ENCODE measurements at regions not wholly inside any gene's neighbourhood (a gene's known extent, or its start where the extent isn't known, plus 50 kb on each side); places are given as distances from the start of the nearest gene placed in this dataset.

DNA sequence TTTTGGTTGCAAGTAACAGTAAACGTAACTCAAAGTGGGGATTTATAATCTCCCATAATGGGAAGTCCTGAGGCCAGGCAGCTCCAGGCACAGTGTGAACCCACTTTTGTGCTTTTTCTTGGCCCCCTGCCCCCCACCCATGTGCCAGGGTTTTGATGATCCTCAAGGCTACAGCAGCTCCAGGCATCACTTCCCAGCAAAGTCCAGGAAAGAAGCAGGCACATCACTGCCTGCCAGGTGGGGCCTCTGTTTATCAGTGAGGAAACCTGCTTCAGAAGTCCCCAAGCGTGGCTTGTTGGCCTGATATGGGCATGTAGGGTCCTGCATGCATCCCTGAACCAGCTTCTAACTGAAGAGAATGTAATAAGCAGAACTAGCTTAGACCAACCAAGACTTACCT is 299.2 kb upstream of the SKOR2 start:
- H3K4me1 ChIP-seq: no peaks in the 10 kb centered on the region
- no peaks in the 10 kb centered on the region for H3K27me3 ChIP-seq
- H3K36me3 ChIP-seq: no peaks in the 10 kb centered on the region
- no peak overlapping the region for H3K4me3 ChIP-seq
- TF ChIP-seq, protein P1, sequence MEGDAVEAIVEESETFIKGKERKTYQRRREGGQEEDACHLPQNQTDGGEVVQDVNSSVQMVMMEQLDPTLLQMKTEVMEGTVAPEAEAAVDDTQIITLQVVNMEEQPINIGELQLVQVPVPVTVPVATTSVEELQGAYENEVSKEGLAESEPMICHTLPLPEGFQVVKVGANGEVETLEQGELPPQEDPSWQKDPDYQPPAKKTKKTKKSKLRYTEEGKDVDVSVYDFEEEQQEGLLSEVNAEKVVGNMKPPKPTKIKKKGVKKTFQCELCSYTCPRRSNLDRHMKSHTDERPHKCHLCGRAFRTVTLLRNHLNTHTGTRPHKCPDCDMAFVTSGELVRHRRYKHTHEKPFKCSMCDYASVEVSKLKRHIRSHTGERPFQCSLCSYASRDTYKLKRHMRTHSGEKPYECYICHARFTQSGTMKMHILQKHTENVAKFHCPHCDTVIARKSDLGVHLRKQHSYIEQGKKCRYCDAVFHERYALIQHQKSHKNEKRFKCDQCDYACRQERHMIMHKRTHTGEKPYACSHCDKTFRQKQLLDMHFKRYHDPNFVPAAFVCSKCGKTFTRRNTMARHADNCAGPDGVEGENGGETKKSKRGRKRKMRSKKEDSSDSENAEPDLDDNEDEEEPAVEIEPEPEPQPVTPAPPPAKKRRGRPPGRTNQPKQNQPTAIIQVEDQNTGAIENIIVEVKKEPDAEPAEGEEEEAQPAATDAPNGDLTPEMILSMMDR (IDR thresholded peaks at IDR 0.05): no peak
- H3K27ac ChIP-seq: no peak overlapping the region
- DNase-seq (ENCODE audit: low spot score): no peak
- H3K9me3 ChIP-seq: no peaks in the 10 kb centered on the region

- no peaks in the 10 kb centered on the region for H3K27me3 ChIP-seq
- no peak overlapping the region for H3K4me3 ChIP-seq
Measured at GRCh38 chr18:47549021-47549540, 297.6 kb upstream of the SKOR2 start.

GRCh38 chr18:47547539-47548202 is 296.2 kb upstream of the SKOR2 start:
- DNase-seq (ENCODE audit: low spot score): no peak
- no peak overlapping the region for H3K27ac ChIP-seq
- no peaks in the 10 kb centered on the region for H3K27me3 ChIP-seq
- H3K9me3 ChIP-seq: no peaks in the 10 kb centered on the region
- H3K4me1 ChIP-seq: no peaks in the 10 kb centered on the region
- TF ChIP-seq, protein P1 (IDR thresholded peaks at IDR 0.05): no peak
- H3K4me3 ChIP-seq: no peak overlapping the region
- no peaks in the 10 kb centered on the region for H3K36me3 ChIP-seq

More at GRCh38 chr18:47549021-47549540, 297.6 kb upstream of the SKOR2 start:
- no peak for DNase-seq (ENCODE audit: low spot score)
- H3K27ac ChIP-seq: no peak overlapping the region
- H3K9me3 ChIP-seq: no peaks in the 10 kb centered on the region
- no peaks in the 10 kb centered on the region for H3K4me1 ChIP-seq
- TF ChIP-seq, protein P1 (IDR thresholded peaks at IDR 0.05): no peak
- no peaks in the 10 kb centered on the region for H3K36me3 ChIP-seq

DNA sequence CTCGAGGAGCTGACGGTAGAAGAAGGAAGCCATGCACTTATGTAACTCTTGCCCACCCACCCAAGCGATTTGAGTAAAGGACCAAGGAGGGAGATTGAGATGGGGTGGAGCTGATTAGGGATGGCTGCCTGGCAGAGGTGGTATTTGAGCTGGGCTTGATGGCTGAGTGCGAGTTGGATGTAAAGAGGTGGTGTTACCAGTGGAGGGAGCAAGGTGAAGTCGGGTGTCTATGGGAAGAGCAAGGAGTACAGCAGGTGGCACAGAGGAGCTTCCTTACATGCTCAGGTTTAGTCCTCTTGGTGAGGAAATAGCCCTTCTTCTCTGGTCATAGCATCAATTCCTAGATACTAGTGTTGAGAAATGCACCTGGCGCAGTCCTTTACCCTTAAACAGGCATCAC is 294.2 kb upstream of the SKOR2 start:
- Histone ChIP-seq H3K27ac (no peak overlapping the region), H3K27me3 (no peaks in the 10 kb centered on the region), H3K4me3 (no peak overlapping the region), H3K4me1 (no peaks in the 10 kb centered on the region), H3K36me3 (no peaks in the 10 kb centered on the region), H3K9me3 (no peaks in the 10 kb centered on the region)
- DNase-seq (ENCODE audit: low spot score): no peak
- TF ChIP-seq, protein P1 (IDR thresholded peaks at IDR 0.05): no peak

DNA sequence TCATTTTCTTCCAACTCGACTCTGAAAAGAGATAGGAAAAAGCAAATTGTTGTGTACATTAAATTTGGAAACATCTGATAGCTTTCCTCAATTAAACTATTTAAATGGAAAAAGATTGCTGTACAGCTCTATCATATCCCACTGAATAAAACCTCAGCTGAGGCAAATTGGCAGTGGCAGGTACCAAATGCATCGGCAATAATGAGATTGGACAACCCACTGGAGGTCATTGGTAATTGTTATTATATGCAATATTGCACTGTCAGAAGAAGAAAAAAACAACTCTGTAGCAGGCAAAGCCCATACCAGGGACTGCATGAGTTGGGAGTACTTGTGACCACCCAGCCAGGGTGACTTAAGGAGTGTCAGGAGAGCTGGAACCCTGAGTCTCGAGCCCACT is 291.6 kb upstream of the SKOR2 start:
- H3K4me3 ChIP-seq: no peak overlapping the region
- no peaks in the 10 kb centered on the region for H3K9me3 ChIP-seq
- DNase-seq (ENCODE audit: low spot score): no peak
- no peaks in the 10 kb centered on the region for H3K4me1 ChIP-seq
- no peak overlapping the region for H3K27ac ChIP-seq
- TF ChIP-seq, protein P1 (IDR thresholded peaks at IDR 0.05): no peak
- no peaks in the 10 kb centered on the region for H3K36me3 ChIP-seq
- no peaks in the 10 kb centered on the region for H3K27me3 ChIP-seq

- Histone ChIP-seq H3K9me3 (no peaks in the 10 kb centered on the region), H3K27me3 (no peaks in the 10 kb centered on the region), H3K4me3 (no peak overlapping the region), H3K27ac (no peak overlapping the region), H3K4me1 (no peaks in the 10 kb centered on the region), H3K36me3 (no peaks in the 10 kb centered on the region)
- TF ChIP-seq, protein P1 (IDR thresholded peaks at IDR 0.05): no peak
- DNase-seq (ENCODE audit: low spot score): no peak
Measured at GRCh38 chr18:47542551-47542950, 291.1 kb upstream of the SKOR2 start.

Data from right atrium auricular region (tissue), 2 donors.